ENCODE measurements at regions not wholly inside any gene's neighbourhood (a gene's known extent, or its start where the extent isn't known, plus 50 kb on each side); places are given as distances from the start of the nearest gene placed in this dataset.

- TF ChIP-seq CTCF (IDR thresholded peaks at IDR 0.05) (no peak), POLR2AphosphoS5 (IDR thresholded peaks at IDR 0.05; ENCODE audit: insufficient read depth in 1 of 2, low read depth in 1 of 2) (no peak), POLR2A (IDR thresholded peaks at IDR 0.05) (no peak)
Measured at GRCh38 chr5:18576586-18576985, 942.3 kb downstream of the TAF11L14 start.

Data from vagina (tissue), 2 donors.